ENCODE measurements at regions not wholly inside any gene's neighbourhood (a gene's known extent, or its start where the extent isn't known, plus 50 kb on each side); places are given as distances from the start of the nearest gene placed in this dataset.
A peak's percentile ranks its signal among the peaks of the same experiment; 100 is the strongest.

GRCh38 chr17:77393867-77394539 lies 253.2 kb downstream of the SEC14L1 start:
- no peak for DNase-seq
- intact Hi-C loops (cut with DNase I), result loop anchor here in 1 of 10 donors (5.0 kb wide), 1 partner anchor 62 kb away; no protein-coding TSS in a partner anchor
- no peak overlapping the region for H3K4me3 ChIP-seq
- H3K27me3 ChIP-seq, result no peaks in the 10 kb centered on the region
- peaks cover 17 to 72% (median 58%) of the 10 kb centered on the region in 12 donors for H3K4me1 ChIP-seq
- 73 to 81% (median 79%) methylated on average over 7 to 10 of the region's 10 CpGs for WGBS, 4 donors
- no peaks in the 10 kb centered on the region for H3K36me3 ChIP-seq
- H3K9me3 ChIP-seq, result no peaks in the 10 kb centered on the region
- TF ChIP-seq POLR2A (IDR thresholded peaks at IDR 0.05) (no peak), CTCF (IDR thresholded peaks at IDR 0.05) (no peak)
- ATAC-seq, result no peak
- peak overlapping the region; percentile 42 to 96 (median 74) for H3K27ac ChIP-seq

- H3K9me3 ChIP-seq, result no peaks in the 10 kb centered on the region
- 58 to 76% (median 64%) methylated on average over 12 to 15 of the region's 15 CpGs for WGBS, 4 donors
- TF ChIP-seq CTCF (IDR thresholded peaks at IDR 0.05), result no peak
- TF ChIP-seq POLR2A (IDR thresholded peaks at IDR 0.05), result no peak
- H3K4me3 ChIP-seq, result no peak overlapping the region
- peak overlapping the region; percentile 42 to 96 (median 74) for H3K27ac ChIP-seq
- H3K27me3 ChIP-seq, result no peaks in the 10 kb centered on the region
- intact Hi-C loops (cut with DNase I), result loop anchor here in 1 of 10 donors (5.0 kb wide), 1 partner anchor 62 kb away; no protein-coding TSS in a partner anchor
- peak; percentile 11 to 52 (median 34) for ATAC-seq
- no peaks in the 10 kb centered on the region for H3K36me3 ChIP-seq
- H3K4me1 ChIP-seq, result peaks cover 17 to 72% (median 51%) of the 10 kb centered on the region in 12 donors
- DNase-seq, result peak in 1 of 5 donors; percentile 62
Measured at GRCh38 chr17:77394540-77395295, 253.9 kb downstream of the SEC14L1 start.

DNA sequence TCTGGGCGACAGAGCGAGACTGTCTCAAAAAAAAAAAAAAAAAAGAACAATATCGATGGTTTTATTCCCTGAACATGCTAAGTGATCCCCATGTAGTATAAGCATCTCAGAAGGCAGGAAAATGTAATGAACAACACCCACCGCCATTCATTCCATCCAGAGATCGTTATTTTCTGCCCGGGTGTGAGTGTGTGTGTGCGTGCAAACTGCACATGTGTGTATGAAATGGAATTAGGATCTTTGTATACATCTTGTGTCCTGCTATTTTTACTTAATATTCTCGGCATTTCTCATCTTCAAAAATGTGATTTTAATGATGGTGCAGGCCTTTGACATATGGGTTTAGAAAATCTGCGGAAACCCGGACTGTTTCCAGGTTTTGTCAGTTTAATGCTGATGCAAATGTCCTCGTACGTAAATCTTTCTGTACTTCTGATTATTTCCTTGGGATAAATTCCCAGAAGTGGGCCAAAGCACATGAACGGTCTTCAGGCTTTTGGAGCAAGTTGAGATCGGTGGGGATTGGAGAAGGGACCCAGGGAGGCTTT lies 254.8 kb downstream of the SEC14L1 start:
- DNase-seq (no peak), ATAC-seq (no peak)
- intact Hi-C loops (cut with DNase I), result no loop called here
- Histone ChIP-seq H3K4me3 (no peak overlapping the region), H3K4me1 (peaks cover 22 to 75% (median 56%) of the 10 kb centered on the region in 12 donors), H3K9me3 (no peaks in the 10 kb centered on the region), H3K36me3 (no peaks in the 10 kb centered on the region), H3K27ac (no peak overlapping the region), H3K27me3 (no peaks in the 10 kb centered on the region)
- TF ChIP-seq CTCF (IDR thresholded peaks at IDR 0.05) (no peak), POLR2A (IDR thresholded peaks at IDR 0.05) (no peak)
- WGBS, 4 donors, result 84 to 95% (median 91%) methylated on average over 14 of the region's 14 CpGs

- DNase-seq, result no peak
- H3K4me1 ChIP-seq, result peaks cover 17 to 74% (median 50%) of the 10 kb centered on the region in 12 donors
- WGBS, 4 donors, result 80 to 92% (median 88%) methylated on average over 7 to 9 of the region's 9 CpGs
Measured at GRCh38 chr17:77396610-77397009, 255.8 kb downstream of the SEC14L1 start.

More at GRCh38 chr17:77396610-77397009, 255.8 kb downstream of the SEC14L1 start:
- TF ChIP-seq POLR2A (IDR thresholded peaks at IDR 0.05) (no peak), CTCF (IDR thresholded peaks at IDR 0.05) (no peak)
- Histone ChIP-seq H3K4me3 (no peak overlapping the region), H3K27me3 (no peaks in the 10 kb centered on the region), H3K9me3 (no peaks in the 10 kb centered on the region), H3K27ac (peak overlapping the region in 1 of 12 donors; percentile 43), H3K36me3 (peaks cover 0 to under 1% (median 0%) of the 10 kb centered on the region in 9 donors)
- intact Hi-C loops (cut with DNase I), result no loop called here
- ATAC-seq, result no peak
